A673 (cell line): ENCODE measurements at regions not wholly inside any gene's neighbourhood (a gene's known extent, or its start where the extent isn't known, plus 50 kb on each side); places are given as distances from the start of the nearest gene placed in this dataset.

Experiments
- EZH2 ChIP-seq: fragments of 200-600 bp; sonication (generic); IDR thresholded peaks from 2 replicates; pipeline ENCODE4 v1.6.1; 2017; ENCODE audit warnings: borderline replicate concordance, low read depth, mild to moderate bottlenecking, mixed read lengths, antibody characterized with exemption, low read length; ENCODE audit not compliant: poor library complexity, severe bottlenecking
- TF ChIP-seq, protein P1 (sequence below): fragments of 300-800, 200-600 bp; sonication (generic); conservative IDR thresholded peaks from 2 replicates; pipeline ENCODE4 v1.5.1; 2017; ENCODE audit warnings: low read depth, mild to moderate bottlenecking, antibody characterized with exemption, low read length, moderate library complexity, mixed read lengths

DNA sequence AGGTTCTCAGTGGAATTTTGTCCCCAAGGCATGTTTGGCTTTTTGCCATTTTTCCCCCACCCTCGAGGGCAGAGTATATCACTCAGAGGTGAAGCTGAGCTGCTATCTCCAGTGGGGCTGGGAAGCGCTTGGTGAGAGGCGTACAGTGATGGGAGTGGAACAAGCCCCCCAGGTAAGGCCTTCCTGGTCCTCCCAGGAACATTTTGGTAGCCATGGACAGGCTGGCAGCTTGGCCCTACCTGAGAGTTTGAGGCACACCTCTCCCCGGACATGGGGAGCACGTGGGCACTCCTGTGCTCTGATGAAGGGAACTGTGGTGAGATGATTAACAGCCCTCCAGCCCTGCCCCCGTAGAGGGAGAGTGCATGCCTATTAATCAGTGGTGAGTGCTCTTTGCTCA lies 99.3 kb downstream of the C1QL2 start:
- no peak for TF ChIP-seq EZH2
- TF ChIP-seq, protein P1, sequence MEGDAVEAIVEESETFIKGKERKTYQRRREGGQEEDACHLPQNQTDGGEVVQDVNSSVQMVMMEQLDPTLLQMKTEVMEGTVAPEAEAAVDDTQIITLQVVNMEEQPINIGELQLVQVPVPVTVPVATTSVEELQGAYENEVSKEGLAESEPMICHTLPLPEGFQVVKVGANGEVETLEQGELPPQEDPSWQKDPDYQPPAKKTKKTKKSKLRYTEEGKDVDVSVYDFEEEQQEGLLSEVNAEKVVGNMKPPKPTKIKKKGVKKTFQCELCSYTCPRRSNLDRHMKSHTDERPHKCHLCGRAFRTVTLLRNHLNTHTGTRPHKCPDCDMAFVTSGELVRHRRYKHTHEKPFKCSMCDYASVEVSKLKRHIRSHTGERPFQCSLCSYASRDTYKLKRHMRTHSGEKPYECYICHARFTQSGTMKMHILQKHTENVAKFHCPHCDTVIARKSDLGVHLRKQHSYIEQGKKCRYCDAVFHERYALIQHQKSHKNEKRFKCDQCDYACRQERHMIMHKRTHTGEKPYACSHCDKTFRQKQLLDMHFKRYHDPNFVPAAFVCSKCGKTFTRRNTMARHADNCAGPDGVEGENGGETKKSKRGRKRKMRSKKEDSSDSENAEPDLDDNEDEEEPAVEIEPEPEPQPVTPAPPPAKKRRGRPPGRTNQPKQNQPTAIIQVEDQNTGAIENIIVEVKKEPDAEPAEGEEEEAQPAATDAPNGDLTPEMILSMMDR = no peak
